ENCODE measurements at regions not wholly inside any gene's neighbourhood (a gene's known extent, or its start where the extent isn't known, plus 50 kb on each side); places are given as distances from the start of the nearest gene placed in this dataset.
"Not testable (repeated sequence)": the region's sequence is repeated elsewhere in the genome, so short reads cannot be mapped to it uniquely, and the experiment has no call there.

GRCh38 chr6:144778773-144779492 is 493.8 kb downstream of the UTRN start:
- TF ChIP-seq CTCF (IDR thresholded peaks at IDR 0.05; ENCODE audit: insufficient read depth, low read depth, low read length), result peak; percentile 41
- H3K4me3 ChIP-seq (ENCODE audit: low read depth, low read length), result no peak overlapping the region
- no peak for DNase-seq (ENCODE audit: low read depth)

GRCh38 chr6:144781836-144782235 is 496.7 kb downstream of the UTRN start:
- peak; percentile 4 for DNase-seq (ENCODE audit: low read depth)
- no peak overlapping the region for H3K4me3 ChIP-seq (ENCODE audit: low read depth, low read length)
- no peak for TF ChIP-seq CTCF (IDR thresholded peaks at IDR 0.05; ENCODE audit: insufficient read depth, low read depth, low read length)

GRCh38 chr6:144782634-144783033 is 497.5 kb downstream of the UTRN start:
- H3K4me3 ChIP-seq (ENCODE audit: low read depth, low read length), result no peak overlapping the region
- no peak for DNase-seq (ENCODE audit: low read depth)

GRCh38 chr6:144785056-144785455 is 499.9 kb downstream of the UTRN start:
- H3K4me3 ChIP-seq (ENCODE audit: low read depth, low read length), result no peak overlapping the region
- no peak for DNase-seq (ENCODE audit: low read depth)
- TF ChIP-seq CTCF (IDR thresholded peaks at IDR 0.05; ENCODE audit: insufficient read depth, low read depth, low read length), result no peak

More at GRCh38 chr6:144782634-144783033, 497.5 kb downstream of the UTRN start:
- no peak for TF ChIP-seq CTCF (IDR thresholded peaks at IDR 0.05; ENCODE audit: insufficient read depth, low read depth, low read length)

GRCh38 chr6:144786825-144787224 is 501.7 kb downstream of the UTRN start:
- TF ChIP-seq CTCF (IDR thresholded peaks at IDR 0.05; ENCODE audit: insufficient read depth, low read depth, low read length), result no peak
- no peak for DNase-seq (ENCODE audit: low read depth)
- no peak overlapping the region for H3K4me3 ChIP-seq (ENCODE audit: low read depth, low read length)

- TF ChIP-seq CTCF (IDR thresholded peaks at IDR 0.05; ENCODE audit: insufficient read depth, low read depth, low read length), result no peak
- DNase-seq (ENCODE audit: low read depth), result no peak
- H3K4me3 ChIP-seq (ENCODE audit: low read depth, low read length), result no peak overlapping the region
Measured at GRCh38 chr6:144793744-144794143, 508.6 kb downstream of the UTRN start.

GRCh38 chr6:144795022-144795421 is 509.9 kb downstream of the UTRN start:
- not testable (repeated sequence) for H3K4me3 ChIP-seq (ENCODE audit: low read depth, low read length)

More at GRCh38 chr6:144795022-144795421, 509.9 kb downstream of the UTRN start:
- not testable (repeated sequence) for DNase-seq (ENCODE audit: low read depth)

Measured in fibroblast of villous mesenchyme (primary cell).